Epithelial cell of esophagus (primary cell): ENCODE measurements at regions not wholly inside any gene's neighbourhood (a gene's known extent, or its start where the extent isn't known, plus 50 kb on each side); places are given as distances from the start of the nearest gene placed in this dataset.

Source experiments
- DNase-seq: peaks from one replicate; pipeline ENCODE4 v3.0.0; 2010; ENCODE audit warnings: low read depth
- H3K4me3 ChIP-seq: 2 replicates; pipeline ENCODE4 v1.5.1; 2011; ENCODE audit warnings: mild to moderate bottlenecking, low read length, control low read depth
- TF ChIP-seq, protein P1 (sequence below): IDR thresholded peaks from 2 replicates; pipeline ENCODE4 v1.5.1; 2011; ENCODE audit warnings: low read depth, mild to moderate bottlenecking, low read length, control low read depth, inconsistent platforms; ENCODE audit not compliant: insufficient read depth; ENCODE audit errors: missing control alignments

DNA sequence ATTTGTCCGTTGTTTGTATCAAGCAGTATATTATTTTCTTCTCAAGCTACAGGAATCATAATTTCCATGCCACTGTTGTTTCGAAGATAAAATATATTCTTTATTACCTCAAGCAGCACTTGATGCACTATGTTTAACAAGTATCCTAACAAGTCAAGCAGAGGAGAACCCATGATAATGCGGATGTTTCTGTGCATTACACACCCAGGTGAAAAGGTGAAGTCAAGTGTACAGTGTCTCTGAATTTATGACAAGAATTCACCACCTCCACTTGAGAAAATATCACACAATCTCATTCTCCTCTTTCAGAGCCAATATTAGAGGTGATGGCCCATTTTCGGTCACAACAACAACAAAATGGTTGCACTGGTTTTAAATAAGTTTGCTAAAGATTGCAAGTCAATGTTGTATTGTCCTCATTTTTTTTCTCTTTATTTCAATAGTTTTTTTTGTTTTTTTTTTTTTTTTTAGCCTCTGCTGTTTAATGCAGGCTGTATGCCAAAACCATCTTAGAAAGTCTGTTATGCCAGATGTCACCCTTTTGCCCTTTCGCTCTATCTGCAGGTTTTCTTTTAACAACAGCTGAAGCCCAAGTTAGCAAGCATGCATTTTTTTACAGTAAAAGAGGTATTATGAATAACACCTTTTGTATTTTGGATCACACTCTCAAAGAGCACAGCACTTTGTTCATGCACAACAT is 568.7 kb upstream of the LRRN3 start:
- DNase-seq = no peak
- H3K4me3 ChIP-seq = no peak overlapping the region
- TF ChIP-seq, protein P1, sequence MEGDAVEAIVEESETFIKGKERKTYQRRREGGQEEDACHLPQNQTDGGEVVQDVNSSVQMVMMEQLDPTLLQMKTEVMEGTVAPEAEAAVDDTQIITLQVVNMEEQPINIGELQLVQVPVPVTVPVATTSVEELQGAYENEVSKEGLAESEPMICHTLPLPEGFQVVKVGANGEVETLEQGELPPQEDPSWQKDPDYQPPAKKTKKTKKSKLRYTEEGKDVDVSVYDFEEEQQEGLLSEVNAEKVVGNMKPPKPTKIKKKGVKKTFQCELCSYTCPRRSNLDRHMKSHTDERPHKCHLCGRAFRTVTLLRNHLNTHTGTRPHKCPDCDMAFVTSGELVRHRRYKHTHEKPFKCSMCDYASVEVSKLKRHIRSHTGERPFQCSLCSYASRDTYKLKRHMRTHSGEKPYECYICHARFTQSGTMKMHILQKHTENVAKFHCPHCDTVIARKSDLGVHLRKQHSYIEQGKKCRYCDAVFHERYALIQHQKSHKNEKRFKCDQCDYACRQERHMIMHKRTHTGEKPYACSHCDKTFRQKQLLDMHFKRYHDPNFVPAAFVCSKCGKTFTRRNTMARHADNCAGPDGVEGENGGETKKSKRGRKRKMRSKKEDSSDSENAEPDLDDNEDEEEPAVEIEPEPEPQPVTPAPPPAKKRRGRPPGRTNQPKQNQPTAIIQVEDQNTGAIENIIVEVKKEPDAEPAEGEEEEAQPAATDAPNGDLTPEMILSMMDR = no peak

DNA sequence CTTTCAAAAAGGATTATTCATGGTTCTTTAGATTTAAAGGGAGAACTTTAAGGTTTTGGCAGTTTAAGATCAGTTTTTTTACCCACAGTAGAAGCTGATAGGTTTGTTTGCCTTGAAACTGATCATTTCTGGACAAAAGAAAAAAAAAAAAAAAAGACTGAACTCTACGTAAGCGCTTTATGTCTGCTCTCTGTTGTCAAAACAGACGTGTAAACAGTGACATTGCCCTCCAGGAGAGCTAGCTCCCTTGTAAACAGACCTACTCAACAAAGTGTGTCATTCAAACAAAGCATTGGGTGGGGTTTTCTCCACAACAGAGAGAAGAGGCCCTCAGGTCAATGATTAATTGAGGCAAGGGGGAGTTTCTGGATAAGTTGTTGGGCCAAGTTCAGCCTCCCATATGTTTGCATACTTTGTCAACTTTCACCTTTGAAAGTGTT is 568.1 kb upstream of the LRRN3 start:
- DNase-seq = peak; percentile 90
- TF ChIP-seq, protein P1 = no peak
- no peak overlapping the region for H3K4me3 ChIP-seq

GRCh38 chr7:110529175-110529574 is 561.8 kb upstream of the LRRN3 start:
- no peak overlapping the region for H3K4me3 ChIP-seq
- TF ChIP-seq, protein P1 = no peak
- DNase-seq = no peak

DNA sequence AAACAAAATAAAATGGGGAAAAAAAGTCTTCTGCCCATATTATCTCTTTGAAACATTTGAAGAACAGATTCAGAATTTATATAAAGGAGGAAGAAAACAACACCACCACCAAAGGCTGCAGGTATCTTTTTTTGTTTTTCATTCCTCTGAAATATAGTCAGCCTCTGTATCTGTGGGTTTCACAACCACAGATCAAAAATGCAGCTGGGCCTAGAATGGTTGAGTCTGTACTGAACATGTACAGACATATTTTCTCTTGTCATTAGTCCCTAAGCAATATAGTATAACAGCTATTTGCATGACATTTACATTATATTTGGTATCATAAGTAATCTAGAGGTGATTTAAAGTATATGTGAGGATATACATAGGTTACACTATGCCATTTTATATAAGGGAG is 559.7 kb upstream of the LRRN3 start:
- TF ChIP-seq, protein P1 = no peak
- peak; percentile 89 for DNase-seq
- no peak overlapping the region for H3K4me3 ChIP-seq

DNA sequence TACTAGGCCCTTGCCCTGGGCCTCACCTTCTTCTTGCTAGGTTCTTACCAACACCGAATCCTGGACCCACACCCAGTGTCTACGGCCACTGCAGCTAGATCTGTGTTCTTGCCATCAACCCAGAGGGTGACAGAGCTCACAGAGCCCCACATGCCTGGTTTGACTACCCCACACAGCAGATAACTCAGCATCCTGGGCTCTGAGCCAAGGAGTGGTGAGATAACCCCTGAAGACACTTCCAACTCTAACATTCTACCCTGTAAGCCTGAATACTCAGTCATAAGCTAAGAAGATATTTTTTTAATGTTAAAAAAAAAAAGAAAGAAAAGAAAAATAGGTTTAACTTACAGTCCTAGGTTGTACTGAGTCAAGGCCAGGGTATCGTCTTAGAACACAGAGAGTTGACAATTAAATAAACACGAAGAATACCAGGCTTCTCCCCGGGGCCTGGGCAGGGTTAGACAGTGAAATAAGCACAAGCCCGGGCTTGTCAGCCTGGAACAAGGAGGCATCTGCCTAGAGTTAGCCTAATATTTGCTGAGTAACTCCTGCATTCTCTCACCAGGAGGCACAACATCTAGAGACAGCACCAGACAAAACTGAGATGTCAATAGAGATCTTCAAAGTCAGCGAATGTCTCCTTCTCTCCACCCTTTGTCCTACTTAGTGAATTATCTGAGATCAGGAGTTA is 556.5 kb upstream of the LRRN3 start:
- TF ChIP-seq, protein P1 = peak; percentile 51
- no peak overlapping the region for H3K4me3 ChIP-seq
- peak; percentile 97 for DNase-seq

DNA sequence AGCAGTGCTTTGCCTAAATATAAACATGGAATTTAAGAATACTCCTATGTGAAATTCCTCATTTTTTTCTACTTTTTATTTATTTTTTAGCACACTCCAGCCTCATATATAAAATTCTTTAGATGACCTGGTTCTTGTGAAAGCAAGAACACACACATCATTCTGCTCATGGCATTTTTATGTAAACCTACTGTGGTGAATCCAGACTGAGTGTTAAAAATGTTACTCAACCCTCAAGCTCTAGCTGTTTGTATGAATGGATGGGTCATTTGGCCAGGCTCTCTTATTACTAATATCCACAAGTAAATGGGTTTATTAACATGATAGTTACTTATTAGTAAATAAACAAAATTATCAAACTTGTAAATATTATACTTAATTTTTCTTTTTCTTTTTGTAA is 551.7 kb upstream of the LRRN3 start:
- no peak overlapping the region for H3K4me3 ChIP-seq
- no peak for DNase-seq
- TF ChIP-seq, protein P1 = no peak
